Cardiac muscle cell (in vitro differentiated cells and primary cell): ENCODE measurements at regions not wholly inside any gene's neighbourhood (a gene's known extent, or its start where the extent isn't known, plus 50 kb on each side); places are given as distances from the start of the nearest gene placed in this dataset.
A peak's percentile ranks its signal among the peaks of the same experiment; 100 is the strongest.

Source experiments
- DNase-seq, 2 donors: peaks; one replicate each; pipeline versions ENCODE4 v3.0.0 to v3.0.0-alpha.2; 2010 to 2017; ENCODE audit warnings: low read depth in 1 of 2, low spot score in 1 of 2
- H3K27ac ChIP-seq: fragments of 200-600 bp; sonication (generic); 2 replicates; pipeline ENCODE4 v1.5.1; 2016
- H3K27me3 ChIP-seq: fragments of 200-600 bp; sonication (generic); 2 replicates; pipeline ENCODE4 v1.6.0; 2016; ENCODE audit warnings: control low read depth
- H3K36me3 ChIP-seq: fragments of 200-600 bp; sonication (generic); 2 replicates; pipeline ENCODE4 v1.5.1; 2016; ENCODE audit warnings: control low read depth
- H3K4me1 ChIP-seq: fragments of 200-600 bp; sonication (generic); 2 replicates; pipeline ENCODE4 v1.8.1; 2017; ENCODE audit warnings: low read depth, mild to moderate bottlenecking, mixed run types
- H3K4me3 ChIP-seq: fragments of 200-600 bp; sonication (generic); 2 replicates; pipeline ENCODE4 v1.5.1; 2016; ENCODE audit warnings: mild to moderate bottlenecking
- H3K9me3 ChIP-seq: fragments of 200-600 bp; sonication (generic); 2 replicates; pipeline ENCODE4 v1.5.1; 2017; ENCODE audit warnings: low read depth, mild to moderate bottlenecking, control low read depth
- CTCF ChIP-seq: IDR thresholded peaks from 2 replicates; pipeline ENCODE4 v1.5.1; 2012; ENCODE audit warnings: low read depth, mild to moderate bottlenecking, low read length

DNA sequence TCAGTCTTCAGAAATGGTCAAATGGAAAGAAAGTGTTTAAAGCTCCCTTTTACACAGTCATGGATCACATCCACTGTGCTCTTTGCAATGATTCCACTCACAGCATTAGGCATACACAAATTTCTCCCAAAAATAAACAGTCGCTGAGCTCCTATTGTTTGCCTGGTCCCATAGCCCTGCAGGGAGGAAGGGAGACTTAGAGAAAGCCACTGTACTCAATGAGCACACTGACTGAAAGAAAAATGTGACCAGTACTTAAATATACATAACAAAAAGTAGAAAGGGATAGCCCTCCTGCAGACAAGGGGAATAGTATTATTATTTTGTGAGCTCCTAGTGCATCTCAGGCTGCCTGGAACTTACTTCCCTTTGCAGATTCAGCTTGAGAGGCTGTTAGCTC lies 853.2 kb downstream of the GRID1 start:
- no peak overlapping the region for H3K27ac ChIP-seq
- DNase-seq = no peak
- no peaks in the 10 kb centered on the region for H3K27me3 ChIP-seq

DNA sequence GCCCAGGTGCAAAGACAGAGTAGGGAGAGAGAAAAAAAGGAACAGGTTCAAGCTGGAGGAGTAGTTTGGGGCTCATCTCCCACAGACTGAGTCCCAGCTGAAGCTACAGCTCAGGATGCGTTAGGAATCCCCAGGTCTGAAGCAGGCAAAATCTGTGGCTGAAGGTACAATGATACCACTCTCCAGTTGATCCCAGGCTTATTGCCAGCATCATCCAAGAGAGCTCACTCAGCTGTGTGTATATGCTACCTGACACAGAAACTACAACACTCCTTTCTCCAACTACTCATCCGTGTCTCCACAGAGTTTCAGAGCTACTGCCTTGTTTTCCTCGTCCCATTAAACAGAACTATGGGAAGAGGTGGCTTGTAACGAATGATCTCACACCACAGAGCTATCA lies 851.3 kb downstream of the GRID1 start:
- H3K27ac ChIP-seq = no peak overlapping the region
- DNase-seq = no peak
- no peaks in the 10 kb centered on the region for H3K9me3 ChIP-seq
- H3K36me3 ChIP-seq = no peaks in the 10 kb centered on the region
- no peaks in the 10 kb centered on the region for H3K27me3 ChIP-seq
- no peak overlapping the region for H3K4me3 ChIP-seq
- no peaks in the 10 kb centered on the region for H3K4me1 ChIP-seq
- TF ChIP-seq CTCF = no peak

More for the DNA sequence above, 853.2 kb downstream of the GRID1 start:
- Histone ChIP-seq H3K4me1 (no peaks in the 10 kb centered on the region), H3K9me3 (no peaks in the 10 kb centered on the region), H3K36me3 (no peaks in the 10 kb centered on the region), H3K4me3 (no peak overlapping the region)
- TF ChIP-seq CTCF = no peak

DNA sequence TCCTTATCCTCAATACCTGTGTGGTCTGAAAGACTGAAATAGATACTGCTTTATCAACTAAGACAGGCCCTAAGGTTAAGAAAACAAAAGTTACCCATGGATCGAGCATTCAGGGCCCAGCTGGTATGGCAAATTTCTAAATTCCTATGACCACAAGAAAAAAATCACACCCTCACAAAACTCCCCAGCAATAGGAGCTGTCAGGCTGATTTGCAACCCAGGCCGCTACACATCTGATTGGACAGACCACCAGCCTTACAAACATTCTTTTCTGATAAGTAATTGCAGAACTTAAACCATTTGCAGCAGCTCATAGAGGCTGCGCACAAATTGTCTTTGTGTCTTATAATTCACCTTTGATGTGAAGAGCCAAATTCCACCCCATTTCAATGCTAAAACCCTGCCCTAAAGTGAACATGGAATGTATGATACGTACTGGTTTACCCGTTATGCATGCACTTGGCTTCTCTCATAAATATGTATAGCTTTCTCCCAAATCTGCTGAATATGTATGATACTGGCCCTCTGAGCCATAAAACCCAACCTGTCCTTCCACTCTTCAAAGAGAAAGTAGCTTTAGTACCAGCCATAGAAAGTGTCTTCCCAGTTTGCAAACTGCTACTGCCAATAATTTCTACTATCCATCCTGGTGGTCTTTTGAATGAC lies 842.5 kb downstream of the GRID1 start:
- peak overlapping the region; percentile 15 for H3K27ac ChIP-seq
- no peaks in the 10 kb centered on the region for H3K27me3 ChIP-seq
- DNase-seq = peak in 1 of 2 donors; percentile 65
- no peaks in the 10 kb centered on the region for H3K36me3 ChIP-seq
- TF ChIP-seq CTCF = no peak
- H3K4me3 ChIP-seq = no peak overlapping the region
- H3K4me1 ChIP-seq = peaks cover 18% of the 10 kb centered on the region
- no peaks in the 10 kb centered on the region for H3K9me3 ChIP-seq

- DNase-seq = no peak
- peaks cover 18% of the 10 kb centered on the region for H3K4me1 ChIP-seq
- no peaks in the 10 kb centered on the region for H3K9me3 ChIP-seq
- no peaks in the 10 kb centered on the region for H3K36me3 ChIP-seq
- no peak for TF ChIP-seq CTCF
- H3K27me3 ChIP-seq = no peaks in the 10 kb centered on the region
- no peak overlapping the region for H3K4me3 ChIP-seq
- H3K27ac ChIP-seq = no peak overlapping the region
These were observed 838.8 kb downstream of the GRID1 start for GRCh38 chr10:85527616-85528317.

DNA sequence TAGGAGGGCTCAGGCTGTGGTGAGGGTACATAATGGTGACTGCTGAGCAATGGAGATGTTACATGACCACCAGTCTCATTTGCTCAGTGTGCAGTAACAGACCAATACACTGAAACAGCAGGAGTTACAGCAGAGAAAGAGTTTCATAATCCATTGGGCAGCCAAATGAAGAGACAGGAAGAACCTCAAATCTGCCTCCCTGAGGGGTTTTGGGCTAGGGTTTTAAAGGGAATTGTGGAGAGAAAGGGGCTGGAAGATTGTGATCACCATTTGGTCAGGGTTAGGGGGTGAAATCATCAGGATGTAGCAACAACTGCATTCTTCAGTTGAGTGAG lies 838.3 kb downstream of the GRID1 start:
- no peaks in the 10 kb centered on the region for H3K27me3 ChIP-seq
- no peaks in the 10 kb centered on the region for H3K9me3 ChIP-seq
- H3K27ac ChIP-seq = no peak overlapping the region
- no peak overlapping the region for H3K4me3 ChIP-seq
- TF ChIP-seq CTCF = no peak
- no peak for DNase-seq
- no peaks in the 10 kb centered on the region for H3K36me3 ChIP-seq
- H3K4me1 ChIP-seq = peaks cover 17% of the 10 kb centered on the region
